HCT116 (cell line): ENCODE measurements at regions not wholly inside any gene's neighbourhood (a gene's known extent, or its start where the extent isn't known, plus 50 kb on each side); places are given as distances from the start of the nearest gene placed in this dataset.

Experiments
- ATAC-seq: fragments of 200-7000 bp; cut with Tn5 transposase; 2 replicates; pipeline ENCODE4 v1.9.1; 2020; ENCODE audit warnings: mild to moderate bottlenecking, moderate library complexity
- BruUV-seq: library from RNA; stranded (reverse); fragments of 400-500 nt; replicated peaks from 2 replicates; lab custom pipeline; 2021; lab: Mats Ljungman, UMichigan
- CTCF ChIA-PET: fragments of 300-600 bp; sonication (Branson Sonifier 250); formaldehyde crosslinking; loops from one replicate; lab custom pipeline; 2021; ENCODE audit warnings: antibody characterized with exemption; lab: Charles Lee
- POLR2A ChIA-PET: fragments of 300-600, 350-600 bp; sonication (Branson Sonifier 250); formaldehyde crosslinking; loops from one replicate; lab custom pipeline; 2021; ENCODE audit warnings: antibody characterized with exemption; lab: Charles Lee
- RAD21 ChIA-PET, 2 experiments: fragments of 300-600 bp; sonication (Branson Sonifier 250); formaldehyde crosslinking; loops; one replicate each; lab custom pipeline; 2023; ENCODE audit warnings: low total read pairs in 2 of 2; ENCODE audit not compliant: uncharacterized antibody in 2 of 2, unreplicated experiment in 2 of 2, low non-redundant PET in 1 of 2; lab: Charles Lee
- DNase-seq: peaks from one replicate; pipeline ENCODE4 v3.0.0-alpha.2; 2010; ENCODE audit warnings: low read depth, low spot score
- H2AFZ ChIP-seq: fragments of 200-600 bp; shearing (Covaris generic), sonication (generic); 2 replicates; pipeline ENCODE4 v1.6.1; 2017; ENCODE audit warnings: low read depth, mixed run types, mixed read lengths, antibody characterized with exemption, low read length; ENCODE audit not compliant: poor library complexity, severe bottlenecking
- H3K27ac ChIP-seq: 2 replicates; pipeline ENCODE4 v1.5.1; 2012; ENCODE audit warnings: low read depth, low read length
- H3K27me3 ChIP-seq: fragments of 200-600 bp; sonication (generic); 2 replicates; pipeline ENCODE4 v1.6.1; 2016; ENCODE audit warnings: mixed run types, low read length, mixed read lengths; ENCODE audit not compliant: insufficient read depth
- H3K36me3 ChIP-seq, 2 experiments: fragments of 200-500 bp in 1 of 2; fragments of 200-600 bp in 1 of 2; sonication (Bioruptor generic) in 1 of 2; sonication (generic) in 1 of 2; 2 replicates each; pipeline versions ENCODE4 v1.5.1 to v1.6.1; 2014 to 2016; ENCODE audit warnings: low read length in 2 of 2, inconsistent platforms in 1 of 2, mixed read lengths in 1 of 2, mixed run types in 1 of 2; ENCODE audit not compliant: insufficient read depth in 2 of 2, control insufficient read depth in 1 of 2
- H3K4me1 ChIP-seq, 2 experiments: fragments of 200-600 bp in 1 of 2; sonication (generic) in 1 of 2; 2 replicates each; pipeline versions ENCODE4 v1.5.1 to v1.6.1; 2012 to 2017; ENCODE audit warnings: low read length in 2 of 2, inconsistent platforms in 1 of 2, mild to moderate bottlenecking in 1 of 2, mixed read lengths in 1 of 2, mixed run types in 1 of 2, moderate library complexity in 1 of 2; ENCODE audit not compliant: insufficient read depth in 2 of 2, control insufficient read depth in 1 of 2
- H3K4me2 ChIP-seq: fragments of 200-600 bp; sonication (generic); 2 replicates; pipeline ENCODE4 v1.6.1; 2017; ENCODE audit warnings: mixed run types, low read length, mixed read lengths
- H3K4me3 ChIP-seq, 2 experiments: fragments of 200-600 bp in 1 of 2; sonication (generic) in 1 of 2; replicated peaks in 1 of 2; 2 replicates each; pipeline ENCODE4 v1.5.1; 2011 to 2016; ENCODE audit warnings: low read length in 2 of 2, control low read depth in 1 of 2, low read depth in 1 of 2, mild to moderate bottlenecking in 1 of 2, mixed read lengths in 1 of 2, mixed run types in 1 of 2
- H3K79me2 ChIP-seq: fragments of 200-600 bp; sonication (generic); 2 replicates; pipeline ENCODE4 v1.6.1; 2017; ENCODE audit warnings: mild to moderate bottlenecking, mixed run types, low read length, moderate library complexity, mixed read lengths; ENCODE audit not compliant: insufficient read depth
- H3K9ac ChIP-seq: fragments of 200-600 bp; sonication (generic); 2 replicates; pipeline ENCODE4 v1.6.1; 2016; ENCODE audit warnings: low read length, mixed read lengths
- H3K9me2 ChIP-seq: fragments of 200-600 bp; sonication (generic), shearing (Covaris generic); 2 replicates; pipeline ENCODE4 v1.6.1; 2017; ENCODE audit warnings: mixed run types, mild to moderate bottlenecking, moderate library complexity; ENCODE audit not compliant: insufficient read depth
- H3K9me3 ChIP-seq, 2 experiments: fragments of 200-500 bp in 1 of 2; fragments of 200-600 bp in 1 of 2; sonication (Bioruptor generic) in 1 of 2; sonication (generic) in 1 of 2; 2 replicates each; pipeline ENCODE4 v1.6.1; 2014 to 2017; ENCODE audit warnings: low read length in 2 of 2, mixed read lengths in 2 of 2, inconsistent platforms in 1 of 2, low read depth in 1 of 2, mild to moderate bottlenecking in 1 of 2, mixed run types in 1 of 2, moderate library complexity in 1 of 2; ENCODE audit not compliant: control insufficient read depth in 1 of 2, insufficient read depth in 1 of 2
- H4K20me1 ChIP-seq: fragments of 200-600 bp; sonication (generic), shearing (Covaris generic); 2 replicates; pipeline ENCODE4 v1.6.1; 2017; ENCODE audit warnings: mixed run types, mild to moderate bottlenecking, moderate library complexity; ENCODE audit not compliant: insufficient read depth
- CBX3 ChIP-seq: IDR thresholded peaks from 2 replicates; pipeline ENCODE4 v1.6.1; 2012; ENCODE audit warnings: low read depth
- CEBPB ChIP-seq: IDR thresholded peaks from 2 replicates; pipeline ENCODE4 v1.6.1; 2012; ENCODE audit warnings: low read depth
- EGR1 ChIP-seq: IDR thresholded peaks from 2 replicates; pipeline ENCODE4 v1.6.1; 2012; ENCODE audit warnings: low read depth
- EZH2 ChIP-seq: fragments of 200-600 bp; sonication (generic); IDR thresholded peaks from 2 replicates; pipeline ENCODE4 v1.6.1; 2017; ENCODE audit warnings: antibody characterized with exemption, mixed run types
- FOSL1 ChIP-seq: IDR thresholded peaks from 2 replicates; pipeline ENCODE4 v1.6.1; 2012; ENCODE audit warnings: low read depth
- MAX ChIP-seq: IDR thresholded peaks from 2 replicates; pipeline ENCODE4 v1.6.1; 2012
- POLR2A ChIP-seq: IDR thresholded peaks from 2 replicates; pipeline ENCODE4 v1.7.0; 2011; ENCODE audit warnings: borderline replicate concordance; ENCODE audit not compliant: insufficient read depth, insufficient read length; ENCODE audit errors: extremely low read depth
- POLR2AphosphoS5 ChIP-seq: IDR thresholded peaks from 2 replicates; pipeline ENCODE4 v1.6.1; 2011; ENCODE audit warnings: mild to moderate bottlenecking, low read depth, low read length, moderate library complexity
- RAD21 ChIP-seq: IDR thresholded peaks from 2 replicates; pipeline ENCODE4 v1.6.1; 2012; ENCODE audit warnings: low read depth, mild to moderate bottlenecking
- REST ChIP-seq: IDR thresholded peaks from 2 replicates; pipeline ENCODE4 v1.6.1; 2012; ENCODE audit warnings: low read depth
- SIN3A ChIP-seq: IDR thresholded peaks from 2 replicates; pipeline ENCODE4 v1.6.1; 2012; ENCODE audit warnings: low read depth
- SP1 ChIP-seq: IDR thresholded peaks from 2 replicates; pipeline ENCODE4 v1.6.1; 2012; ENCODE audit warnings: low read depth
- SRF ChIP-seq: IDR thresholded peaks from 2 replicates; pipeline ENCODE4 v1.6.1; 2012; ENCODE audit warnings: low read depth
- TCF7L2 ChIP-seq: IDR thresholded peaks from 2 replicates; pipeline ENCODE4 v1.7.0; 2011; ENCODE audit warnings: borderline replicate concordance, inconsistent platforms; ENCODE audit not compliant: insufficient read depth, insufficient read length; ENCODE audit errors: extremely low read depth
- YY1 ChIP-seq: IDR thresholded peaks from 2 replicates; pipeline ENCODE4 v1.6.1; 2011; ENCODE audit warnings: low read length, low read depth, moderate library complexity, mild to moderate bottlenecking; ENCODE audit not compliant: insufficient replicate concordance; ENCODE audit errors: extremely low read depth
- ZFX ChIP-seq: fragments of 450-650 bp; IDR thresholded peaks from 2 replicates; pipeline ENCODE4 v1.6.1; 2017
- ZNF274 ChIP-seq: fragments of 200-500 bp; sonication (Bioruptor generic); IDR thresholded peaks from 2 replicates; pipeline ENCODE4 v1.6.1; 2014; ENCODE audit warnings: mild to moderate bottlenecking, low read depth, low read length, inconsistent platforms
- intact Hi-C: fragments of 100-400 bp; cut with micrococcal nuclease; formaldehyde crosslinking; loops from 2 replicates; pipeline ENCODE4 v1.10.0; 2022
- TF ChIP-seq, protein P1 (sequence below), 3 experiments: fragments of 200-600 bp in 1 of 3; sonication (generic) in 1 of 3; IDR thresholded peaks in 2 of 3; conservative IDR thresholded peaks in 1 of 3; 2 replicates each; pipeline ENCODE4 v1.5.1; 2012 to 2017; ENCODE audit warnings: low read depth in 2 of 3, low read length in 2 of 3, antibody characterized with exemption in 1 of 3, borderline replicate concordance in 1 of 3, control low read depth in 1 of 3, mild to moderate bottlenecking in 1 of 3, mixed read lengths in 1 of 3, mixed run types in 1 of 3, moderate library complexity in 1 of 3; ENCODE audit not compliant: insufficient read depth in 1 of 3
- TF ChIP-seq, protein P2 (sequence below): IDR thresholded peaks from 2 replicates; pipeline ENCODE4 v1.6.1; 2011; ENCODE audit warnings: mild to moderate bottlenecking, low read length, moderate library complexity; ENCODE audit not compliant: insufficient replicate concordance; ENCODE audit errors: extremely low read depth
- TF ChIP-seq, protein P3 (sequence below): IDR thresholded peaks from 2 replicates; pipeline ENCODE4 v1.6.1; 2012

- RAD21 ChIA-PET, result no interaction called here
- Histone ChIP-seq H3K27me3 (no peaks in the 10 kb centered on the region), H3K27ac (no peak overlapping the region), H3K36me3 (no peaks in the 10 kb centered on the region), H4K20me1 (no peaks in the 10 kb centered on the region), H3K9ac (no peak overlapping the region)
- CTCF ChIA-PET, result no interaction called here
- no peak; the same call in 1 of the 2 replicates for ATAC-seq
- BruUV-seq, result no TSS peak
- TF ChIP-seq REST (no peak), ZFX (no peak), MAX (no peak), YY1 (no peak), POLR2A (no peak), CEBPB (no peak), SIN3A (no peak), TCF7L2 (no peak), ZNF274 (no peak), FOSL1 (no peak), CBX3 (no peak), EZH2 (no peak), SRF (no peak), RAD21 (no peak), SP1 (no peak), POLR2AphosphoS5 (no peak), EGR1 (no peak)
- TF ChIP-seq, protein P1, sequence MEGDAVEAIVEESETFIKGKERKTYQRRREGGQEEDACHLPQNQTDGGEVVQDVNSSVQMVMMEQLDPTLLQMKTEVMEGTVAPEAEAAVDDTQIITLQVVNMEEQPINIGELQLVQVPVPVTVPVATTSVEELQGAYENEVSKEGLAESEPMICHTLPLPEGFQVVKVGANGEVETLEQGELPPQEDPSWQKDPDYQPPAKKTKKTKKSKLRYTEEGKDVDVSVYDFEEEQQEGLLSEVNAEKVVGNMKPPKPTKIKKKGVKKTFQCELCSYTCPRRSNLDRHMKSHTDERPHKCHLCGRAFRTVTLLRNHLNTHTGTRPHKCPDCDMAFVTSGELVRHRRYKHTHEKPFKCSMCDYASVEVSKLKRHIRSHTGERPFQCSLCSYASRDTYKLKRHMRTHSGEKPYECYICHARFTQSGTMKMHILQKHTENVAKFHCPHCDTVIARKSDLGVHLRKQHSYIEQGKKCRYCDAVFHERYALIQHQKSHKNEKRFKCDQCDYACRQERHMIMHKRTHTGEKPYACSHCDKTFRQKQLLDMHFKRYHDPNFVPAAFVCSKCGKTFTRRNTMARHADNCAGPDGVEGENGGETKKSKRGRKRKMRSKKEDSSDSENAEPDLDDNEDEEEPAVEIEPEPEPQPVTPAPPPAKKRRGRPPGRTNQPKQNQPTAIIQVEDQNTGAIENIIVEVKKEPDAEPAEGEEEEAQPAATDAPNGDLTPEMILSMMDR (IDR thresholded peaks at IDR 0.05 in 2 of 3, conservative IDR thresholded peaks at IDR 0.05 in 1 of 3; ENCODE audit: borderline replicate concordance in 1 of 3, insufficient read depth in 1 of 3, low read depth in 2 of 3, low read length in 2 of 3), result no peak
- TF ChIP-seq, protein P2, sequence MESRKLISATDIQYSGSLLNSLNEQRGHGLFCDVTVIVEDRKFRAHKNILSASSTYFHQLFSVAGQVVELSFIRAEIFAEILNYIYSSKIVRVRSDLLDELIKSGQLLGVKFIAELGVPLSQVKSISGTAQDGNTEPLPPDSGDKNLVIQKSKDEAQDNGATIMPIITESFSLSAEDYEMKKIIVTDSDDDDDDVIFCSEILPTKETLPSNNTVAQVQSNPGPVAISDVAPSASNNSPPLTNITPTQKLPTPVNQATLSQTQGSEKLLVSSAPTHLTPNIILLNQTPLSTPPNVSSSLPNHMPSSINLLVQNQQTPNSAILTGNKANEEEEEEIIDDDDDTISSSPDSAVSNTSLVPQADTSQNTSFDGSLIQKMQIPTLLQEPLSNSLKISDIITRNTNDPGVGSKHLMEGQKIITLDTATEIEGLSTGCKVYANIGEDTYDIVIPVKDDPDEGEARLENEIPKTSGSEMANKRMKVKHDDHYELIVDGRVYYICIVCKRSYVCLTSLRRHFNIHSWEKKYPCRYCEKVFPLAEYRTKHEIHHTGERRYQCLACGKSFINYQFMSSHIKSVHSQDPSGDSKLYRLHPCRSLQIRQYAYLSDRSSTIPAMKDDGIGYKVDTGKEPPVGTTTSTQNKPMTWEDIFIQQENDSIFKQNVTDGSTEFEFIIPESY, result no peak
- TF ChIP-seq, protein P3, sequence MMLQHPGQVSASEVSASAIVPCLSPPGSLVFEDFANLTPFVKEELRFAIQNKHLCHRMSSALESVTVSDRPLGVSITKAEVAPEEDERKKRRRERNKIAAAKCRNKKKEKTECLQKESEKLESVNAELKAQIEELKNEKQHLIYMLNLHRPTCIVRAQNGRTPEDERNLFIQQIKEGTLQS, result no peak
- TF ChIP-seq, all 23 proteins: peak for 0
- Histone ChIP-seq H3K9me3 (no peaks in the 10 kb centered on the region), H3K4me1 (no peaks in the 10 kb centered on the region; a peak in 1 of 4 replicates), H2AFZ (no peak overlapping the region), H3K9me2 (no peaks in the 10 kb centered on the region), H3K4me2 (no peak overlapping the region), H3K4me3 (no peak overlapping the region), H3K79me2 (no peaks in the 10 kb centered on the region)
- intact Hi-C loops, result no loop called here
- no peak for DNase-seq
- POLR2A ChIA-PET, result no interaction called here
These were observed 86.2 kb upstream of the FRY start for GRCh38 chr13:31945202-31945961.
